IPS-15b (cell line): ENCODE measurements at regions not wholly inside any gene's neighbourhood (a gene's known extent, or its start where the extent isn't known, plus 50 kb on each side); places are given as distances from the start of the nearest gene placed in this dataset.

Source experiments
- H3K27me3 ChIP-seq: one replicate; pipeline ENCODE4 v1.6.1; 2013; ENCODE audit warnings: low read length; ENCODE audit not compliant: control insufficient read depth, insufficient read depth
- H3K36me3 ChIP-seq: one replicate; pipeline ENCODE4 v1.6.1; 2013; ENCODE audit warnings: low read length; ENCODE audit not compliant: control insufficient read depth, insufficient read depth
- H3K4me1 ChIP-seq: one replicate; pipeline ENCODE4 v1.6.1; 2013; ENCODE audit warnings: mild to moderate bottlenecking, low read length; ENCODE audit not compliant: control insufficient read depth, insufficient read depth
- H3K4me3 ChIP-seq: one replicate; pipeline ENCODE4 v1.5.1; 2013; ENCODE audit warnings: low read depth, low read length
- H3K9ac ChIP-seq: one replicate; pipeline ENCODE4 v1.6.1; 2013; ENCODE audit warnings: low read depth, mild to moderate bottlenecking, low read length
- H3K9me3 ChIP-seq: one replicate; pipeline ENCODE4 v1.6.1; 2013; ENCODE audit warnings: mild to moderate bottlenecking, low read length; ENCODE audit not compliant: control insufficient read depth, insufficient read depth

- Histone ChIP-seq H3K9ac (no peak overlapping the region), H3K36me3 (no peaks in the 10 kb centered on the region), H3K4me1 (no peaks in the 10 kb centered on the region), H3K9me3 (no peaks in the 10 kb centered on the region), H3K27me3 (no peaks in the 10 kb centered on the region), H3K4me3 (no peak overlapping the region)
These were observed 949.7 kb upstream of the SLITRK1 start for GRCh38 chr13:84831666-84832657.

- no peak overlapping the region for H3K4me3 ChIP-seq
- H3K9ac ChIP-seq, result no peak overlapping the region
- no peaks in the 10 kb centered on the region for H3K27me3 ChIP-seq
- no peaks in the 10 kb centered on the region for H3K4me1 ChIP-seq
- H3K36me3 ChIP-seq, result no peaks in the 10 kb centered on the region
- H3K9me3 ChIP-seq, result no peaks in the 10 kb centered on the region
These were observed 941.3 kb upstream of the SLITRK1 start for GRCh38 chr13:84823528-84823927.

GRCh38 chr13:84821261-84821660, 939.0 kb upstream of the SLITRK1 start:
- H3K9ac ChIP-seq, result no peak overlapping the region
- no peak overlapping the region for H3K4me3 ChIP-seq
- H3K4me1 ChIP-seq, result no peaks in the 10 kb centered on the region
- no peaks in the 10 kb centered on the region for H3K27me3 ChIP-seq
- H3K9me3 ChIP-seq, result no peaks in the 10 kb centered on the region
- no peaks in the 10 kb centered on the region for H3K36me3 ChIP-seq

- Histone ChIP-seq H3K9me3 (no peaks in the 10 kb centered on the region), H3K27me3 (no peaks in the 10 kb centered on the region), H3K9ac (no peak overlapping the region), H3K36me3 (no peaks in the 10 kb centered on the region), H3K4me1 (no peaks in the 10 kb centered on the region), H3K4me3 (no peak overlapping the region)
These were observed 934.4 kb upstream of the SLITRK1 start for GRCh38 chr13:84816567-84817105.

- H3K27me3 ChIP-seq, result no peaks in the 10 kb centered on the region
- no peak overlapping the region for H3K9ac ChIP-seq
- no peaks in the 10 kb centered on the region for H3K4me1 ChIP-seq
- H3K4me3 ChIP-seq, result no peak overlapping the region
- H3K9me3 ChIP-seq, result no peaks in the 10 kb centered on the region
- no peaks in the 10 kb centered on the region for H3K36me3 ChIP-seq
These were observed 930.5 kb upstream of the SLITRK1 start for GRCh38 chr13:84812789-84813188.

GRCh38 chr13:84812078-84812477, 929.8 kb upstream of the SLITRK1 start:
- Histone ChIP-seq H3K4me3 (no peak overlapping the region), H3K36me3 (no peaks in the 10 kb centered on the region)

GRCh38 chr13:84810781-84811180, 928.5 kb upstream of the SLITRK1 start:
- no peaks in the 10 kb centered on the region for H3K36me3 ChIP-seq
- no peak overlapping the region for H3K4me3 ChIP-seq
- H3K27me3 ChIP-seq, result no peaks in the 10 kb centered on the region
- H3K9ac ChIP-seq, result no peak overlapping the region
- no peaks in the 10 kb centered on the region for H3K4me1 ChIP-seq
- no peaks in the 10 kb centered on the region for H3K9me3 ChIP-seq

More at GRCh38 chr13:84812078-84812477, 929.8 kb upstream of the SLITRK1 start:
- Histone ChIP-seq H3K27me3 (no peaks in the 10 kb centered on the region), H3K4me1 (no peaks in the 10 kb centered on the region), H3K9ac (no peak overlapping the region), H3K9me3 (no peaks in the 10 kb centered on the region)

GRCh38 chr13:84802073-84802472, 919.8 kb upstream of the SLITRK1 start:
- H3K9ac ChIP-seq, result no peak overlapping the region
- no peak overlapping the region for H3K4me3 ChIP-seq
- no peaks in the 10 kb centered on the region for H3K9me3 ChIP-seq
- no peaks in the 10 kb centered on the region for H3K36me3 ChIP-seq
- no peaks in the 10 kb centered on the region for H3K4me1 ChIP-seq
- H3K27me3 ChIP-seq, result no peaks in the 10 kb centered on the region

GRCh38 chr13:84784443-84785153, 902.3 kb upstream of the SLITRK1 start:
- H3K36me3 ChIP-seq, result no peaks in the 10 kb centered on the region
- no peaks in the 10 kb centered on the region for H3K9me3 ChIP-seq
- H3K9ac ChIP-seq, result no peak overlapping the region
- no peaks in the 10 kb centered on the region for H3K27me3 ChIP-seq
- H3K4me1 ChIP-seq, result no peaks in the 10 kb centered on the region
- H3K4me3 ChIP-seq, result no peak overlapping the region

- H3K9ac ChIP-seq, result no peak overlapping the region
- H3K4me1 ChIP-seq, result no peaks in the 10 kb centered on the region
- H3K36me3 ChIP-seq, result no peaks in the 10 kb centered on the region
- no peaks in the 10 kb centered on the region for H3K27me3 ChIP-seq
- H3K4me3 ChIP-seq, result no peak overlapping the region
- no peaks in the 10 kb centered on the region for H3K9me3 ChIP-seq
These were observed 895.0 kb upstream of the SLITRK1 start for GRCh38 chr13:84777316-84777715.

GRCh38 chr13:84776593-84776992, 894.3 kb upstream of the SLITRK1 start:
- Histone ChIP-seq H3K9me3 (no peaks in the 10 kb centered on the region), H3K4me3 (no peak overlapping the region), H3K9ac (no peak overlapping the region), H3K27me3 (no peaks in the 10 kb centered on the region), H3K4me1 (no peaks in the 10 kb centered on the region), H3K36me3 (no peaks in the 10 kb centered on the region)
